Ishikawa (cell line): ENCODE measurements at regions not wholly inside any gene's neighbourhood (a gene's known extent, or its start where the extent isn't known, plus 50 kb on each side); places are given as distances from the start of the nearest gene placed in this dataset.

ENCODE experiments used
- CEBPB ChIP-seq: IDR thresholded peaks from 2 replicates; pipeline ENCODE4 v1.6.1; 2012
- CREB1 ChIP-seq: IDR thresholded peaks from 2 replicates; pipeline ENCODE4 v1.6.1; 2012; ENCODE audit warnings: low read depth
- EGR1 ChIP-seq: IDR thresholded peaks from 2 replicates; pipeline ENCODE4 v1.6.1; 2012
- EP300 ChIP-seq: IDR thresholded peaks from 2 replicates; pipeline ENCODE4 v1.6.1; 2012; ENCODE audit warnings: borderline replicate concordance
- FOXM1 ChIP-seq: IDR thresholded peaks from 2 replicates; pipeline ENCODE4 v1.6.1; 2012; ENCODE audit warnings: low read depth, borderline replicate concordance
- MAX ChIP-seq: IDR thresholded peaks from 2 replicates; pipeline ENCODE4 v1.6.1; 2012
- NFIC ChIP-seq: IDR thresholded peaks from 2 replicates; pipeline ENCODE4 v1.6.1; 2012
- RAD21 ChIP-seq: IDR thresholded peaks from 2 replicates; pipeline ENCODE4 v1.6.1; 2012; ENCODE audit warnings: low read depth
- REST ChIP-seq: IDR thresholded peaks from 2 replicates; pipeline ENCODE4 v1.6.1; 2012; ENCODE audit warnings: low read depth, mild to moderate bottlenecking
- TAF1 ChIP-seq: IDR thresholded peaks from 2 replicates; pipeline ENCODE4 v1.6.1; 2012; ENCODE audit warnings: low read depth, mild to moderate bottlenecking
- TCF12 ChIP-seq: IDR thresholded peaks from 2 replicates; pipeline ENCODE4 v1.6.1; 2012; ENCODE audit warnings: low read depth
- TEAD4 ChIP-seq: IDR thresholded peaks from 2 replicates; pipeline ENCODE4 v1.6.1; 2012
- USF1 ChIP-seq: IDR thresholded peaks from 2 replicates; pipeline ENCODE4 v1.6.1; 2012
- YY1 ChIP-seq: IDR thresholded peaks from 2 replicates; pipeline ENCODE4 v1.6.1; 2012; ENCODE audit warnings: low read depth
- ZBTB7A ChIP-seq: IDR thresholded peaks from 2 replicates; pipeline ENCODE4 v1.6.1; 2012; ENCODE audit warnings: low read depth

- TF ChIP-seq ZBTB7A (no peak), YY1 (no peak), EGR1 (no peak), CREB1 (no peak), MAX (no peak), RAD21 (no peak), USF1 (no peak), CEBPB (no peak), REST (no peak)
Observed at GRCh38 chr5:100668511-100668910, 133.3 kb downstream of the FAM174A start.

- TF ChIP-seq EP300, result no peak
- no peak for TF ChIP-seq TAF1
- TF ChIP-seq CREB1, result no peak
- TF ChIP-seq ZBTB7A, result no peak
- TF ChIP-seq NFIC, result no peak
- TF ChIP-seq TCF12, result no peak
- TF ChIP-seq TEAD4, result no peak
- TF ChIP-seq FOXM1, result no peak
- TF ChIP-seq REST, result no peak
- no peak for TF ChIP-seq RAD21
- TF ChIP-seq YY1, result no peak
- TF ChIP-seq MAX, result no peak
- no peak for TF ChIP-seq CEBPB
- no peak for TF ChIP-seq EGR1
Observed at GRCh38 chr5:100676817-100677631, 141.8 kb downstream of the FAM174A start.

GRCh38 chr5:100682625-100683024, 147.5 kb downstream of the FAM174A start:
- TF ChIP-seq EP300, result no peak
- no peak for TF ChIP-seq CREB1
- TF ChIP-seq TCF12, result no peak
- no peak for TF ChIP-seq USF1
- TF ChIP-seq NFIC, result no peak
- no peak for TF ChIP-seq FOXM1
- no peak for TF ChIP-seq TAF1
- no peak for TF ChIP-seq TEAD4
- no peak for TF ChIP-seq YY1

- no peak for TF ChIP-seq ZBTB7A
- no peak for TF ChIP-seq CEBPB
- no peak for TF ChIP-seq USF1
- no peak for TF ChIP-seq CREB1
- no peak for TF ChIP-seq RAD21
- no peak for TF ChIP-seq TCF12
- TF ChIP-seq FOXM1, result no peak
- no peak for TF ChIP-seq TEAD4
- TF ChIP-seq MAX, result no peak
- no peak for TF ChIP-seq YY1
- no peak for TF ChIP-seq NFIC
- no peak for TF ChIP-seq EP300
- no peak for TF ChIP-seq REST
- no peak for TF ChIP-seq EGR1
- TF ChIP-seq TAF1, result no peak
Observed at GRCh38 chr5:100683881-100684280, 148.7 kb downstream of the FAM174A start.
